ENCODE measurements at regions not wholly inside any gene's neighbourhood (a gene's known extent, or its start where the extent isn't known, plus 50 kb on each side); places are given as distances from the start of the nearest gene placed in this dataset.

DNA sequence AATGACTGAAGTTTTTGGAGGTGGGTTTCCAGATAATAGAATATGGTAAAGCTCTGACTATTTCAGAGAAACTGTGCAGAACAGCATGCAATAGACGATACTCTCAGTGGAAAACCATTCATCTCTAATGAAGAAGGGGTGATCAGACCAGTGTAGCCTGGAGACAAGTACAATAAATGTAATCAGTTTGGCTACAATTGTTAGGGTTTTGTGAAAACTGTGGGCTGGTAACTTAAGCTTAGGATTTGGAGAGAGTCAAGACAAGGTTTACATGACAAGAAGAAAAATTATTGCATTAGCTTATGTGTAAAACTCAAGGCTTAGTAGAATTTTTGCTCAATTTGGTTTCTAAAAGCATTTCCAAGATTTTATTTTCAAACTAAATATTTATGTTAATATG, 241.5 kb upstream of the ANKRD50 start:
- TF ChIP-seq, protein P1, sequence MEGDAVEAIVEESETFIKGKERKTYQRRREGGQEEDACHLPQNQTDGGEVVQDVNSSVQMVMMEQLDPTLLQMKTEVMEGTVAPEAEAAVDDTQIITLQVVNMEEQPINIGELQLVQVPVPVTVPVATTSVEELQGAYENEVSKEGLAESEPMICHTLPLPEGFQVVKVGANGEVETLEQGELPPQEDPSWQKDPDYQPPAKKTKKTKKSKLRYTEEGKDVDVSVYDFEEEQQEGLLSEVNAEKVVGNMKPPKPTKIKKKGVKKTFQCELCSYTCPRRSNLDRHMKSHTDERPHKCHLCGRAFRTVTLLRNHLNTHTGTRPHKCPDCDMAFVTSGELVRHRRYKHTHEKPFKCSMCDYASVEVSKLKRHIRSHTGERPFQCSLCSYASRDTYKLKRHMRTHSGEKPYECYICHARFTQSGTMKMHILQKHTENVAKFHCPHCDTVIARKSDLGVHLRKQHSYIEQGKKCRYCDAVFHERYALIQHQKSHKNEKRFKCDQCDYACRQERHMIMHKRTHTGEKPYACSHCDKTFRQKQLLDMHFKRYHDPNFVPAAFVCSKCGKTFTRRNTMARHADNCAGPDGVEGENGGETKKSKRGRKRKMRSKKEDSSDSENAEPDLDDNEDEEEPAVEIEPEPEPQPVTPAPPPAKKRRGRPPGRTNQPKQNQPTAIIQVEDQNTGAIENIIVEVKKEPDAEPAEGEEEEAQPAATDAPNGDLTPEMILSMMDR (IDR thresholded peaks at IDR 0.05): no peak
- TF ChIP-seq POLR2A (IDR thresholded peaks at IDR 0.05): no peak

All from adrenal gland (tissue), 5 donors.